Spleen (tissue), 11 donors: ENCODE measurements at regions not wholly inside any gene's neighbourhood (a gene's known extent, or its start where the extent isn't known, plus 50 kb on each side); places are given as distances from the start of the nearest gene placed in this dataset.

Source experiments
- DNase-seq: peaks from one replicate; pipeline ENCODE4 v3.0.0-alpha.2; 2020
- H3K27ac ChIP-seq, 8 donors: fragments of 200-600 bp; sonication (generic) in 7 of 8; 1 replicate in 4 of 8; 2 replicates in 4 of 8; pipeline versions ENCODE4 v1.5.0 to v1.8.0; 2016 to 2021; ENCODE audit warnings: inconsistent platforms in 4 of 8, mild to moderate bottlenecking in 4 of 8, moderate library complexity in 1 of 8
- H3K27me3 ChIP-seq, 7 donors: fragments of 200-600 bp; sonication (generic) in 6 of 7; replicated peaks in 1 of 7; 1 replicate in 4 of 7; 2 replicates in 3 of 7; pipeline versions ENCODE4 v1.5.0 to v1.8.0; 2016 to 2021; ENCODE audit warnings: inconsistent platforms in 3 of 7, mild to moderate bottlenecking in 1 of 7
- H3K36me3 ChIP-seq, 6 donors: fragments of 200-600 bp; sonication (generic) in 5 of 6; 1 replicate in 4 of 6; 2 replicates in 2 of 6; pipeline versions ENCODE4 v1.5.0 to v1.8.0; 2016 to 2021; ENCODE audit warnings: inconsistent platforms in 2 of 6
- H3K4me1 ChIP-seq, 6 donors: fragments of 200-600 bp; sonication (generic) in 5 of 6; 1 replicate in 3 of 6; 2 replicates in 3 of 6; pipeline versions ENCODE4 v1.5.0 to v1.8.0; 2016 to 2021; ENCODE audit warnings: inconsistent platforms in 3 of 6
- H3K4me3 ChIP-seq, 8 donors: fragments of 200-600 bp; sonication (generic) in 7 of 8; 1 replicate in 4 of 8; 2 replicates in 4 of 8; pipeline versions ENCODE4 v1.5.0 to v1.8.0; 2016 to 2021; ENCODE audit warnings: inconsistent platforms in 4 of 8, mild to moderate bottlenecking in 4 of 8, moderate library complexity in 2 of 8
- H3K9me3 ChIP-seq, 8 donors: fragments of 200-600 bp; sonication (generic) in 7 of 8; 1 replicate in 4 of 8; 2 replicates in 4 of 8; pipeline versions ENCODE4 v1.5.0 to v1.8.0; 2016 to 2021; ENCODE audit warnings: inconsistent platforms in 4 of 8
- CTCF ChIP-seq, 11 experiments: fragments of 200-600 bp in 7 of 11; fragments of 450-650 bp in 4 of 11; sonication (generic) in 4 of 11; IDR thresholded peaks in 8 of 11; conservative IDR thresholded peaks in 3 of 11; 1 replicate in 7 of 11; 2 replicates in 4 of 11; pipeline versions ENCODE4 v1.4.0 to v1.8.0; 2016 to 2021; ENCODE audit warnings: antibody characterized with exemption in 11 of 11, inconsistent platforms in 4 of 11, mild to moderate bottlenecking in 1 of 11
- POLR2A ChIP-seq, 3 donors: fragments of 450-650 bp; IDR thresholded peaks; one replicate each; pipeline ENCODE4 v1.5.1; 2017; ENCODE audit warnings: antibody characterized with exemption in 3 of 3, mild to moderate bottlenecking in 1 of 3
- POLR2AphosphoS5 ChIP-seq, 3 donors: sonication (generic); formaldehyde crosslinking; IDR thresholded peaks; one replicate each; pipeline ENCODE4 v1.5.1; 2017; ENCODE audit warnings: antibody characterized with exemption in 3 of 3
- WGBS, 5 donors: extraction: QIAGEN DNeasy Blood & Tissue Kit in 3 of 5; methylation state at CpG; one replicate each; pipeline versions ENCODE4 v1.1.5 to v1.1.7; 2013 to 2018; 5-methylcytosine and 5-hydroxymethylcytosine counted together
- intact Hi-C: fragments of 100-400 bp; cut with DNase I; formaldehyde crosslinking; loops from one replicate; pipeline ENCODE4 v1.15.0; 2023; ENCODE audit warnings: low total_unique reads
- donor health status: healthy with polysubstance abuse.
- donor health status: DM: no; HTN: no; CAD: no; lungs with moderate emphysema.
- donor health status: DM: no; HTN: no; CAD: no.
- donor health status: Bipolar disorder and iron deficiency.
- donor health status: healthy.
- donor health status: DM: no; HTN: no; CAD: no.
- donor health status: DM: yes; HTN: yes; CAD: no.

- intact Hi-C loops, result no loop called here
- H3K4me1 ChIP-seq, result no peaks in the 10 kb centered on the region
- peaks cover 0 to 20% (median 0%) of the 10 kb centered on the region in 7 donors for H3K27me3 ChIP-seq
- no peak for TF ChIP-seq CTCF (IDR thresholded peaks at IDR 0.05 in 8 of 11, conservative IDR thresholded peaks at IDR 0.05 in 3 of 11)
- TF ChIP-seq POLR2AphosphoS5 (IDR thresholded peaks at IDR 0.05), result no peak
- no peak for TF ChIP-seq POLR2A (IDR thresholded peaks at IDR 0.05)
- H3K36me3 ChIP-seq, result no peaks in the 10 kb centered on the region
- 59 to 71% (median 66%) methylated on average over 26 of the region's 26 CpGs for WGBS, 5 donors
- H3K27ac ChIP-seq, result no peak overlapping the region
- H3K4me3 ChIP-seq, result no peak overlapping the region
- peaks cover 0 to 100% (median 96%) of the 10 kb centered on the region in 8 donors for H3K9me3 ChIP-seq
- no peak for DNase-seq
These were observed 317.6 kb downstream of the ALG10 start for GRCh38 chr12:34339922-34340321.

DNA sequence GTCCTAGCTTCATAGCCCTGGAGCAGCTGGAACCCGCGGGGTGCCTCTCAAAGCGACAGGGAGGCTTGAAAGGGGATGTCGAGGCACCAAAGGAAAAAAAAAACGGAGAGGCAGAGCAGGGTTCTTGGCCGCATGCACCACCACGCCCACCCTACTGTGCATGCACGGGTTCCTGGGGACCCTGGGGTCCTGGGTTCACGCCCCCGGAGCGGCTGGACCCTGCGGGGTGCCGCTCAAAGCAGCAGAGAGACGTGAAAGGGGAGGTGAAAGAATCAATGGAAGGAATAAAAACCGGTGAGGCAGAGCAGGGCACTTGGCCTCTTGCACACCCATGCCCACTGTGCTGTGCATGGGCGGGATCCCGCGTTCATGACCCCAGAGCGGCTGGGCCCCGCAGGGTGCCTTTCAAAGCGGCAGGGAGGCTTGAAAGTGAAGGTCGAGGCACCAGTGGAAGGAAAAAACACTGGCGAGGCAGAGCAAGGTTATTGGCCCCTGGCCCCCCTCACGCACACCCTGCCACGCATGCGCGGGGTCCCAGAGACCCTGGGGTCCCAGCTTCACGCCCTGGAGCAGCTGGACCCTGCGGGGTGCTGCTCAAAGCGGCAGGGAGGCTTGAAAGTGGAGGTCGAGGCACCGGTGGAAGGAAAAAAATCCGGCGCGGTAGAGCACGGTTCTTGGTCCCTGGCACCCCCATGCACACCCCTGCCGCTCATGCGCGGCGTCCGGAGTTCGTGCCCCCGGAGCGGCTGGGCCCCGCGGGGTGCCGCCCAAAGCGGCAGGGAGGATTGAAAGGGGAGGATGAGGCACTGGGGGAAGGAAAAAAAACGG is 318.5 kb downstream of the ALG10 start:
- DNase-seq, result no peak
- WGBS, 5 donors, result 54 to 66% (median 59%) methylated on average over 44 to 49 of the region's 49 CpGs
- TF ChIP-seq POLR2AphosphoS5 (IDR thresholded peaks at IDR 0.05) (no peak), POLR2A (IDR thresholded peaks at IDR 0.05) (no peak), CTCF (IDR thresholded peaks at IDR 0.05 in 8 of 11, conservative IDR thresholded peaks at IDR 0.05 in 3 of 11) (no peak)
- intact Hi-C loops, result no loop called here
- Histone ChIP-seq H3K27me3 (peaks cover 0 to 17% (median 0%) of the 10 kb centered on the region in 7 donors), H3K36me3 (no peaks in the 10 kb centered on the region), H3K27ac (no peak overlapping the region), H3K4me3 (no peak overlapping the region), H3K9me3 (peaks cover 0 to 100% (median 96%) of the 10 kb centered on the region in 8 donors), H3K4me1 (no peaks in the 10 kb centered on the region)

DNA sequence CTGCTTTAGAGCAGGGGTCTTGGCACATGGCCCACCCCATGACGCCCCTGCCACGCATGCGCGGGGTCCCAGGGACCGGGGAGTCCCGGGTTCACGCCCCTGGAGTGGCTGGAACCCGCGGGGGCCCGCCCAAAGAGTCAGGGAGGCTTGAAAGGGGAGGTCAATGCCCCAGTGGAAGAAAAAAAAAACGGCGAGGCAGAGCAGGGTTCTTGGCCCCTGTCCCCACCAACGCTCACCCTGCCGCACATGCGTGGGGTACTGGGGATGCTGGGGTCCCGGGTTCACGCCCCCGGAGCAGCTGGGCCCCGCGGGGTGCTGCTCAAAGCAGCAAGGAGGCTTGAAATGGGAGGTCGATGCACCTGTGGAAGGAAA is 319.1 kb downstream of the ALG10 start:
- intact Hi-C loops, result no loop called here
- Histone ChIP-seq H3K27me3 (peaks cover 0 to 21% (median 0%) of the 10 kb centered on the region in 7 donors), H3K9me3 (peaks cover 0 to 100% (median 96%) of the 10 kb centered on the region in 8 donors), H3K4me1 (no peaks in the 10 kb centered on the region), H3K36me3 (no peaks in the 10 kb centered on the region), H3K27ac (no peak overlapping the region), H3K4me3 (no peak overlapping the region)
- 49 to 56% (median 51%) methylated on average over 21 of the region's 21 CpGs for WGBS, 5 donors
- TF ChIP-seq POLR2AphosphoS5 (IDR thresholded peaks at IDR 0.05) (no peak), POLR2A (IDR thresholded peaks at IDR 0.05) (no peak), CTCF (IDR thresholded peaks at IDR 0.05 in 8 of 11, conservative IDR thresholded peaks at IDR 0.05 in 3 of 11) (no peak)
- DNase-seq, result no peak

- no peaks in the 10 kb centered on the region for H3K4me1 ChIP-seq
- H3K36me3 ChIP-seq, result no peaks in the 10 kb centered on the region
- peaks cover 0 to 21% (median 0%) of the 10 kb centered on the region in 7 donors for H3K27me3 ChIP-seq
- no peak for DNase-seq
- WGBS, 5 donors, result 56 to 60% (median 59%) methylated on average over 25 of the region's 25 CpGs
- H3K27ac ChIP-seq, result no peak overlapping the region
- no peak overlapping the region for H3K4me3 ChIP-seq
- intact Hi-C loops, result no loop called here
- H3K9me3 ChIP-seq, result peaks cover 0 to 100% (median 96%) of the 10 kb centered on the region in 8 donors
- TF ChIP-seq CTCF (IDR thresholded peaks at IDR 0.05 in 8 of 11, conservative IDR thresholded peaks at IDR 0.05 in 3 of 11) (no peak), POLR2A (IDR thresholded peaks at IDR 0.05) (no peak), POLR2AphosphoS5 (IDR thresholded peaks at IDR 0.05) (no peak)
These were observed 319.8 kb downstream of the ALG10 start for GRCh38 chr12:34342048-34342447.
